Coronary artery (tissue), 2 donors: ENCODE measurements at regions not wholly inside any gene's neighbourhood (a gene's known extent, or its start where the extent isn't known, plus 50 kb on each side); places are given as distances from the start of the nearest gene placed in this dataset.
A peak's percentile ranks its signal among the peaks of the same experiment; 100 is the strongest.

ENCODE experiments used
- DNase-seq: peaks from one replicate; pipeline ENCODE4 v3.0.0-alpha.2; 2017; ENCODE audit warnings: low spot score
- H3K27ac ChIP-seq, 2 donors: fragments of 200-600 bp; sonication (generic); one replicate each; pipeline ENCODE4 v1.5.1; 2016 to 2019
- H3K4me3 ChIP-seq: fragments of 200-600 bp; sonication (generic); 2 replicates; pipeline ENCODE4 v1.5.1; 2016; ENCODE audit warnings: mild to moderate bottlenecking, moderate library complexity
- CTCF ChIP-seq: fragments of 200-600 bp; sonication (generic); IDR thresholded peaks from one replicate; pipeline ENCODE4 v1.5.1; 2019; ENCODE audit warnings: antibody characterized with exemption

- no peak for TF ChIP-seq CTCF
- DNase-seq, result no peak
These were observed 113.6 kb upstream of the MTNR1B start for GRCh38 chr11:92855607-92856405.

GRCh38 chr11:92857407-92857806 lies 112.0 kb upstream of the MTNR1B start:
- Histone ChIP-seq H3K4me3 (no peak overlapping the region), H3K27ac (no peak overlapping the region)
- DNase-seq, result no peak
- TF ChIP-seq CTCF, result no peak

More at GRCh38 chr11:92855607-92856405, 113.6 kb upstream of the MTNR1B start:
- H3K4me3 ChIP-seq, result no peak overlapping the region
- H3K27ac ChIP-seq, result no peak overlapping the region

- no peak overlapping the region for H3K27ac ChIP-seq
- no peak for DNase-seq
- H3K4me3 ChIP-seq, result peak overlapping the region; percentile 13
- no peak for TF ChIP-seq CTCF
These were observed 110.2 kb upstream of the MTNR1B start for GRCh38 chr11:92859156-92859690.

GRCh38 chr11:92861634-92862033 lies 107.8 kb upstream of the MTNR1B start:
- Histone ChIP-seq H3K27ac (no peak overlapping the region), H3K4me3 (no peak overlapping the region)
- no peak for TF ChIP-seq CTCF
- DNase-seq, result no peak

- DNase-seq, result no peak
- no peak for TF ChIP-seq CTCF
- no peak overlapping the region for H3K4me3 ChIP-seq
- no peak overlapping the region for H3K27ac ChIP-seq
These were observed 104.1 kb upstream of the MTNR1B start for GRCh38 chr11:92865352-92865751.

GRCh38 chr11:92866679-92867282 lies 102.7 kb upstream of the MTNR1B start:
- no peak for TF ChIP-seq CTCF
- no peak overlapping the region for H3K27ac ChIP-seq
- H3K4me3 ChIP-seq, result no peak overlapping the region
- DNase-seq, result no peak
